ENCODE measurements at regions not wholly inside any gene's neighbourhood (a gene's known extent, or its start where the extent isn't known, plus 50 kb on each side); places are given as distances from the start of the nearest gene placed in this dataset.
"Not testable (repeated sequence)": the region's sequence is repeated elsewhere in the genome, so short reads cannot be mapped to it uniquely, and the experiment has no call there.

DNA sequence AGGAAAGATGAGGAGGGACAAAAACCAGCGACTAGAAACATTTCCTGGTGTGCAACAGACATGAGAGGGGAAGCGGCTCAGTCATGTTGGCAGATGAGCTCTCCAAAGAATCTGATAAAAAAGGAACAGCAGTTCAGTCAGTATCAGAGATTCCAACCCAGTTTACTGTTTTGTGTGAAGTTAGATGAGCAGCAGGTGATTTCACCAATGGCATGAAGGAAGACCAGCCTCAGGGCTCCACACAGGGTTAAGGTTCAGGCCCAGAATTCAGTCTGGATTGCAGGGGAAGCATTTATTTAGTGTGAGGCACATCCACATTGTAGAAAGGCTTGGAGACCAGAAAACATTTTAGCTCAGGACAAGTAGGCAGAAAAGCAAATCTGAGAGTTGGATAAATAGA lies 317.8 kb downstream of the C6orf118 start:
- no peak for DNase-seq (ENCODE audit: extremely low spot score)
- TF ChIP-seq L3MBTL2 (conservative IDR thresholded peaks at IDR 0.05) (no peak), LEF1 (IDR thresholded peaks at IDR 0.05; ENCODE audit: borderline replicate concordance) (no peak), TARDBP (IDR thresholded peaks at IDR 0.05) (no peak), SP1 (IDR thresholded peaks at IDR 0.05) (no peak), SUZ12 (IDR thresholded peaks at IDR 0.05) (no peak)
- POLR2A ChIA-PET = no interaction called here
- CTCF ChIA-PET = no interaction called here

DNA sequence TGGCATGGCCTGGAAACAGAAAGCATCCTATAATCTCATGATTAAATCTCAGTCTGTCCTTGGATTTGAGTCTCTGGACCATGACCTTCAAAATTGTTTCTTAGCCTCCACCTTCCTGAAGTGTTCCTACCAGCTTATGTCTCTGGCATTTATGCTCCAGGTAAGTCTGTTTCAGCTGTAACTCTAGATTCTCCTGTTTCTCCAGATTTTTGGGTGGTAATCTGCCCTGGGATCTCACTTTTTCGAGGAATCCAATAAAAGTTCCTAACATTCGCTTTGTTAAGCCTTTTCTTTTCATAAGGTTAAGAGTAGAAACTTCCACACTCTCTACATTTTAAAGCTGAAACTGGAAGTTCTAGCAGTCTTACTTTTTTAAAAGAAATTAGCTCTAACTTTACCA lies 318.5 kb downstream of the C6orf118 start:
- no peak for DNase-seq (ENCODE audit: extremely low spot score)
- POLR2A ChIA-PET = no interaction called here
- TF ChIP-seq ELF4 (IDR thresholded peaks at IDR 0.05) (no peak), LEF1 (IDR thresholded peaks at IDR 0.05; ENCODE audit: borderline replicate concordance) (no peak), NFRKB (IDR thresholded peaks at IDR 0.05) (no peak), CTBP1 (IDR thresholded peaks at IDR 0.05; ENCODE audit: borderline replicate concordance) (no peak), SP1 (IDR thresholded peaks at IDR 0.05) (no peak), TARDBP (IDR thresholded peaks at IDR 0.05) (no peak), FOXM1 (IDR thresholded peaks at IDR 0.05; ENCODE audit: borderline replicate concordance) (no peak), FOXA1 (IDR thresholded peaks at IDR 0.05) (no peak), HDGF (IDR thresholded peaks at IDR 0.05; ENCODE audit: borderline replicate concordance) (no peak), ZNF384 (IDR thresholded peaks at IDR 0.05) (no peak), SUZ12 (IDR thresholded peaks at IDR 0.05) (no peak), ARNT (IDR thresholded peaks at IDR 0.05) (no peak), L3MBTL2 (conservative IDR thresholded peaks at IDR 0.05) (no peak), BHLHE40 (IDR thresholded peaks at IDR 0.05; ENCODE audit: borderline replicate concordance) (no peak), FOXK2 (IDR thresholded peaks at IDR 0.05) (no peak)
- TF ChIP-seq, protein P1, sequence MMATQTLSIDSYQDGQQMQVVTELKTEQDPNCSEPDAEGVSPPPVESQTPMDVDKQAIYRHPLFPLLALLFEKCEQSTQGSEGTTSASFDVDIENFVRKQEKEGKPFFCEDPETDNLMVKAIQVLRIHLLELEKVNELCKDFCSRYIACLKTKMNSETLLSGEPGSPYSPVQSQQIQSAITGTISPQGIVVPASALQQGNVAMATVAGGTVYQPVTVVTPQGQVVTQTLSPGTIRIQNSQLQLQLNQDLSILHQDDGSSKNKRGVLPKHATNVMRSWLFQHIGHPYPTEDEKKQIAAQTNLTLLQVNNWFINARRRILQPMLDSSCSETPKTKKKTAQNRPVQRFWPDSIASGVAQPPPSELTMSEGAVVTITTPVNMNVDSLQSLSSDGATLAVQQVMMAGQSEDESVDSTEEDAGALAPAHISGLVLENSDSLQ (IDR thresholded peaks at IDR 0.05) = no peak
- CTCF ChIA-PET = no interaction called here

DNA sequence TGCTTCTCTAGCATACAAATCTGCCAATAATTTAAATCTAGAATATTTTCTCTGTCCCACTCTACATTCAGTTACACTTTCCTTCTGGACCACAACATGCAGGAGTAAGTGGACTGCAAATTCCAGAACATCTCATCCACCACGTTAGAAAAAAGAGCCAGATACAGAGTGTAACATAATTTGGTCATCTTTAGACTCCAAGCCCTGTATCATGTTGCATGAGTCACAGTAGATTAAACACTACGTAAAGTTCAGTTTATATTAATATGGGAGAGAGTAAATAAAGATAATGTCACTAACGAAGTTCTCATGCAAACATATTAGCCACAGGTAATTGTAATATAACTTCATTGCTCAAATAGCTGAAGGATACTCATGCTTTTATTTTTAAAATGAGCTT lies 327.0 kb downstream of the C6orf118 start:
- ChIA-PET CTCF (no interaction called here), POLR2A (no interaction called here)
- TF ChIP-seq LEF1 (IDR thresholded peaks at IDR 0.05; ENCODE audit: borderline replicate concordance) = no peak
- TF ChIP-seq CTBP1 (IDR thresholded peaks at IDR 0.05; ENCODE audit: borderline replicate concordance) = no peak

DNA sequence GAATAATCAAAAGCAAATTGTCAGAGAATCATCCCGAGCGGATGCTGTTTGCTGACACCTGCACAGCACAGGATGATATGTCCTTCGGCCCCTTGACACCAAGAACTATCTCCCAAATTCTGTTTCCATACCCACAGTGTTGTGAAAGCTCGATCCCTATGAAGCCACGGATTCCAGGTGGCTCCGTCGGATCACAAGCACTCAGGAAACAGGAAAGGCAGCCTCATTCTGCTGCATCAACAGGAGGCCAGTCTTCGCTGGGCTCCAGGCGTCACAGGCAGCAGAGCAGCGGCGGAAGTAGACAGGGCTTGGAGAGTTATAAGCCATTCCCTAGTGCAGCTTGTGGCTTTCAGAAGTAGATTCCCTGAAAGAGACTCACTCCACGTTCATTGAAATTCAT lies 342.3 kb downstream of the C6orf118 start:
- DNase-seq (ENCODE audit: extremely low spot score) = no peak
- no peak for TF ChIP-seq ZNF384 (IDR thresholded peaks at IDR 0.05)
- no peak for TF ChIP-seq TARDBP (IDR thresholded peaks at IDR 0.05)
- no peak for TF ChIP-seq LEF1 (IDR thresholded peaks at IDR 0.05; ENCODE audit: borderline replicate concordance)
- TF ChIP-seq CTBP1 (IDR thresholded peaks at IDR 0.05; ENCODE audit: borderline replicate concordance) = no peak
- ChIA-PET POLR2A (no interaction called here), CTCF (interaction anchor here (0.9 kb wide), 1 partner anchor 263 kb away, joined by 3 read pairs; no protein-coding TSS in a partner anchor)

More for the DNA sequence above, 327.0 kb downstream of the C6orf118 start:
- DNase-seq (ENCODE audit: extremely low spot score) = no peak

DNA sequence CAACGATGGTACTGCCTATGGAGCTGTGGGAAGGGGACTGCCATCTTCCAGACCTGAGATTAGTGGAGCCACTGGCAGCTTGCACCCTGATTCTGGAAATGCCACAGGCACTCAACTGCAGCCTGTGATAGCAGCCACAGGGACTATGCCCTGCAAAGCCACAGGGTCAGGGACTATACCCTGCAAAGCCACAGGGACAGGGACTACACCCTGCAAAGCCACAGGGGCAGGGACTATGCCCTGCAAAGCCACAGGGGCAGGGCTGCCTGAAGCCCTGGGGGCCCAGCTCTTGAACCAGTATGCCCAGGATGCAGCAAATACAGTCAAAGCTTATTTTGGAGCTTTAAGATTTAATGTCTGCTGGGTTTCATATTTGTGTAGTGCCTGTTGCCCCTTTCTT lies 346.6 kb downstream of the C6orf118 start:
- CTCF ChIA-PET = no interaction called here
- POLR2A ChIA-PET = no interaction called here
- DNase-seq (ENCODE audit: extremely low spot score) = no peak
- TF ChIP-seq, protein P1 (IDR thresholded peaks at IDR 0.05) = no peak
- no peak for TF ChIP-seq NFRKB (IDR thresholded peaks at IDR 0.05)

DNA sequence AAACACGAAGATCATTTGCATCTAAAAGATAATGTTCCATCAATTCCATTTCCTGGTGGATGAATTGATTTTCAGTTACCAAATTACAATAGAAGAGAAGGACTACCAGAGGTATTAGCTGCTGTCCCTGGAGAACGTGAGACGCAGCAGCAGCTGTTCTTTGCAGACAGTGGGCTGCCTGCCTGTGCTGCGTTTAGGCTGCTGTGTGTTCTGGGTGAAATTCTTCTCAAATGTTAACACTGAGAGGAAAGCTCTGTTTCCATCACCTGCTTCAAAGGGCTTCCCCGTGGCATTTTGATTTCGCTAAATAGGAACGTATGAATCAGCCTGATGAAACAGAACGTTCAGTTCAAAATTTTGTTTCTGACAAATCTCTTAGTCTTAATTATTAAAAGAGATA lies 362.2 kb downstream of the C6orf118 start:
- TF ChIP-seq BHLHE40 (IDR thresholded peaks at IDR 0.05; ENCODE audit: borderline replicate concordance) (no peak), L3MBTL2 (conservative IDR thresholded peaks at IDR 0.05) (no peak), FOXK2 (IDR thresholded peaks at IDR 0.05) (no peak), HDGF (IDR thresholded peaks at IDR 0.05; ENCODE audit: borderline replicate concordance) (no peak), TARDBP (IDR thresholded peaks at IDR 0.05) (no peak)
- no peak for DNase-seq (ENCODE audit: extremely low spot score)
- CTCF ChIA-PET = no interaction called here
- POLR2A ChIA-PET = no interaction called here

DNA sequence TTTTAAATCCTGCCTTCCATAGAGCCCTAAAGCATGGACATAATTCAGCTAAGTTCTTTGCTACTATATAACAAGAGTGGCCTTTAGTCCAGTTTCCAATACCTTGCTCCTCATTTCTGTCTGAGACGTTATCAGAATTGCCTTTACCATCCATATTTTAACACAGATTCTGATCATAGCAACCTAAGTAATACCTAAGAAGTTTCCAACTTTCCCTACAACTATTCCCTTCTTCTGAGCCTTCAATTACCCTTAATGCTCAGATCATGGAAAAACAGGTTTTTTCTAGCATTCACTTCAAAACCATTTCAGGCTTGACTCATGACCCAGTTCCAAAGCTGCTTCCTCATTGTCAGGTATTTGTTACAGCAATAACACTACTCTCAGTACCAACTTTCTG lies 367.1 kb downstream of the C6orf118 start:
- DNase-seq (ENCODE audit: extremely low spot score) = no peak
- ChIA-PET POLR2A (no interaction called here), CTCF (no interaction called here)
- no peak for TF ChIP-seq TARDBP (IDR thresholded peaks at IDR 0.05)
- no peak for TF ChIP-seq FOXA1 (IDR thresholded peaks at IDR 0.05)
- TF ChIP-seq BHLHE40 (IDR thresholded peaks at IDR 0.05; ENCODE audit: borderline replicate concordance) = no peak
- no peak for TF ChIP-seq FOXK2 (IDR thresholded peaks at IDR 0.05)
- TF ChIP-seq CTBP1 (IDR thresholded peaks at IDR 0.05; ENCODE audit: borderline replicate concordance) = no peak
- no peak for TF ChIP-seq ZNF384 (IDR thresholded peaks at IDR 0.05)
- TF ChIP-seq SP1 (IDR thresholded peaks at IDR 0.05) = no peak
- TF ChIP-seq L3MBTL2 (conservative IDR thresholded peaks at IDR 0.05) = no peak
- no peak for TF ChIP-seq SUZ12 (IDR thresholded peaks at IDR 0.05)

DNA sequence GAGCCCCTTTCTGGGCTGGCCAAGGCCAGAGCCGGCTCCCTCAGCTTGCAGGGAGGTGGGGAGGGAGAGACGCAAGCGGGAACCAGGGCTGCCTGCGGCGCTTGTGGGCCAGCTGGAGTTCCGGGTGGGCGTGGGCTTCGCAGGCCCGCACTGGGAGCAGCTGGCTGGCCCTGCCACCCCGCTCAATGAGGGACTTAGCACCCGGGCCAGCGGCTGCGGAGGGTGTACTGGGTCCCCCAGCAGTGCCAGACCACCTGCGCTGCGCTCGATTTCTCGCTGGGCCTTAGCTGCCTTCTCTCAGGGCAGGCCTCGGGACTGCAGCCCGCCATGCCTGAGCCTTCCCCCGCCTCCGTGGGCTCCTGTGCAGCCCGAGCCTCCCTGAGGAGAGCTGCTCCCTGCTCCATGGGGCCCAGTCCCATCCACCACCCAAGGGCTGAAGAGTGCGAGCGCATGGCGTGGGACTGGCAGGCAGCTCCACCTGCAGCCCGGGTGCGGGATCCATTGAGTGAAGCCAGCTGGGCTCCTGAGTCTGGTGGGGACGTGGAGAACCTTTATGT lies 376.1 kb downstream of the C6orf118 start:
- DNase-seq (ENCODE audit: extremely low spot score); POLR2A ChIA-PET; CTCF ChIA-PET: not testable (repeated sequence)

Data from HEK293T (cell line).